T-cell (primary cell): ENCODE measurements at regions not wholly inside any gene's neighbourhood (a gene's known extent, or its start where the extent isn't known, plus 50 kb on each side); places are given as distances from the start of the nearest gene placed in this dataset.

Experiments
- ATAC-seq, 4 experiments: fragments of 200-7000 bp in 3 of 4; fragments of 150-1000 bp in 1 of 4; cut with Tn5 transposase; replicated peaks in 1 of 4; 1 replicate in 3 of 4; 2 replicates in 1 of 4; pipeline ENCODE4 v1.10.0; 2021; ENCODE audit warnings: moderate library complexity in 3 of 4, mild to moderate bottlenecking in 2 of 4, moderate number of reproducible peaks in 1 of 4
- CTCF ChIA-PET, 2 donors: fragments of 300-600 bp; sonication (Branson Sonifier 250); formaldehyde crosslinking; loops; one replicate each; lab custom pipeline; 2022; ENCODE audit warnings: antibody characterized with exemption in 2 of 2; lab: Charles Lee
- POLR2A ChIA-PET, 2 donors: fragments of 300-600 bp; sonication (Branson Sonifier 250); formaldehyde crosslinking; loops; one replicate each; lab custom pipeline; 2022; ENCODE audit warnings: antibody characterized with exemption in 2 of 2; lab: Charles Lee
- DNase-seq, 35 experiments: peaks; one replicate each; pipeline versions ENCODE4 v3.0.0 to v3.0.0-alpha.2; 2013 to 2023
- H3K27ac ChIP-seq: one replicate; pipeline ENCODE4 v1.5.1; 2013; ENCODE audit warnings: low read length
- H3K27me3 ChIP-seq, 2 experiments: replicated peaks in 1 of 2; 1 replicate in 1 of 2; 2 replicates in 1 of 2; pipeline versions ENCODE4 v1.6.1 to v1.7.0; 2013; ENCODE audit warnings: low read length in 1 of 2, mixed read lengths in 1 of 2; ENCODE audit not compliant: control insufficient read depth in 2 of 2, insufficient read depth in 2 of 2; ENCODE audit errors: extremely low read depth in 1 of 2
- H3K36me3 ChIP-seq, 2 donors: 1 replicate in 1 of 2; 2 replicates in 1 of 2; pipeline versions ENCODE4 v1.6.1 to v1.7.0; 2013; ENCODE audit warnings: low read length in 1 of 2; ENCODE audit not compliant: control insufficient read depth in 2 of 2, insufficient read depth in 1 of 2; ENCODE audit errors: extremely low read depth in 1 of 2
- H3K4me1 ChIP-seq, 2 experiments: 1 replicate in 1 of 2; 2 replicates in 1 of 2; pipeline versions ENCODE4 v1.6.1 to v1.7.0; 2013; ENCODE audit warnings: low read length in 2 of 2, mixed read lengths in 1 of 2; ENCODE audit not compliant: insufficient read depth in 2 of 2, control insufficient read depth in 1 of 2; ENCODE audit errors: extremely low read depth in 1 of 2
- H3K4me3 ChIP-seq, 2 donors: 1 replicate in 1 of 2; 2 replicates in 1 of 2; pipeline versions ENCODE4 v1.5.1 to v1.7.0; 2013; ENCODE audit warnings: mild to moderate bottlenecking in 2 of 2, low read length in 1 of 2, moderate library complexity in 1 of 2; ENCODE audit not compliant: control insufficient read depth in 1 of 2; ENCODE audit errors: extremely low read depth in 1 of 2
- H3K9me3 ChIP-seq: 2 replicates; pipeline ENCODE4 v1.7.0; 2013
- H3K27ac Mint-ChIP-seq, 2 donors: one replicate each; pipeline ENCODE4 v1.8.0; 2020 to 2021; ENCODE audit warnings: mild to moderate bottlenecking in 2 of 2, mixed read lengths in 2 of 2
- H3K27me3 Mint-ChIP-seq, 2 donors: one replicate each; pipeline ENCODE4 v1.8.0; 2021 to 2022; ENCODE audit warnings: mixed read lengths in 2 of 2
- H3K36me3 Mint-ChIP-seq: one replicate; pipeline ENCODE4 v1.8.0; 2021; ENCODE audit warnings: mixed read lengths
- H3K4me1 Mint-ChIP-seq, 3 donors: one replicate each; pipeline ENCODE4 v1.8.0; 2020 to 2022; ENCODE audit warnings: mixed read lengths in 3 of 3, mild to moderate bottlenecking in 1 of 3
- H3K4me3 Mint-ChIP-seq, 3 donors: one replicate each; pipeline ENCODE4 v1.8.0; 2020 to 2022; ENCODE audit warnings: mild to moderate bottlenecking in 3 of 3, mixed read lengths in 3 of 3, moderate library complexity in 3 of 3
- H3K9me3 Mint-ChIP-seq, 3 donors: one replicate each; pipeline ENCODE4 v1.8.0; 2020 to 2022; ENCODE audit warnings: mixed read lengths in 3 of 3
- whole genome bisulfite sequencing: methylation state at CpG from one replicate; pipeline ENCODE4 v1.1.5; 2013; ENCODE audit warnings: missing lambda C conversion rate; ENCODE audit not compliant: insufficient coverage; 5-methylcytosine and 5-hydroxymethylcytosine counted together

DNA sequence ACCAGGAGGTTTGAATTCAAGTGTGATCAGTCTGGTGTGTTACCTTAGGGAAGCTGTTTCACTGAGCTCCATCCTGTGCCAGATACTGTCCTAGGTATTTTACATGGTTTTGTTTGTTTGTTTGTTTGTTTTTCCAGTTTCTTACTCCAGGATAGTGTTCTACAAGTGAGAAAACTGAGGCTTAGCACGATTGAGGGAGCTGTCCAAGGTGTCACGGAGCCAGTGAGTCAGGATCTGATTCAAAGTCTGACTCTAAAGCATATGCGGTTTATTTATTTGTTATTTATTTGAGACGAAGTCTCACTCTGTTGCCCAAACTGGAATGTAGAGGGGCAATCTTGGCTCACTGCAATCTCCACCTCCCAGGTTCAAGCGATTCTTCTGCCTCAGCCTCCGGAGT is 79.7 kb upstream of the GNG2 start:
- H3K9me3 ChIP-seq, result no peaks in the 10 kb centered on the region
- peaks cover 14 to 32% of the 10 kb centered on the region in 2 donors for H3K27me3 Mint-ChIP-seq
- H3K27me3 ChIP-seq, result peaks cover 0 to 5% of the 10 kb centered on the region in 2 experiments
- no peak for ATAC-seq
- H3K4me1 Mint-ChIP-seq, result peaks cover 22 to 32% (median 24%) of the 10 kb centered on the region in 3 donors
- H3K36me3 ChIP-seq, result no peaks in the 10 kb centered on the region
- peaks cover 8 to 10% of the 10 kb centered on the region in 2 experiments for H3K4me1 ChIP-seq
- peaks cover 1 to 4% (median 2%) of the 10 kb centered on the region in 3 donors for H3K9me3 Mint-ChIP-seq
- no peak overlapping the region for H3K4me3 Mint-ChIP-seq
- no peaks in the 10 kb centered on the region for H3K36me3 Mint-ChIP-seq
- H3K4me3 ChIP-seq, result no peak overlapping the region
- no peak overlapping the region for H3K27ac ChIP-seq
- H3K27ac Mint-ChIP-seq, result no peak overlapping the region
- ChIA-PET POLR2A (no interaction called here), CTCF (interaction anchor here (0.6 to 3.3 kb wide), 13 partner anchors 84 to 498 kb away, joined by 3 to 15 read pairs (median 3); no protein-coding TSS in a partner anchor)
- DNase-seq, result no peak
- no CpG with 5 or more reads among the region's 6 CpGs for WGBS

DNA sequence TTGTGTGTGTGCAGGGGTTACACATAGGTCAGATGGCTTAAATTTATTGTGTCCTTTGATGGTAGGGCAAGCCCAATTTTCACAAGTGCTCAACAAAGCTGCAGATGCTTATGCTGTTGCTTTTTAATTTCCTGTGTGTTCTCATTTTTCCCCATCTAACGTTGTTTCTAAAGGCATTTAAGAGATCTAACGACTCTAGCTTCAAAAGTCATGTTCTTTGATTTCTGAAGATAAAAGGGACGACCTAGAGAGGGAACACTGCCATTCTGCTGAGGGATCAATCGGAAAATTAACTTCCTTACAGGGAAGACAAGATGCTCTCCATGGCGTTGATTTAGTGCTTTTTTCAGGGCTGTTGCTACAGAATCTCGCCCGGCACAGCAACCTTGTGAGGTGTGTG is 79.0 kb upstream of the GNG2 start:
- Mint-ChIP-seq H3K4me3 (peak overlapping the region in 1 of 3 donors; percentile 24), H3K27ac (peak overlapping the region; percentile 11 to 23), H3K4me1 (peaks cover 19 to 27% (median 21%) of the 10 kb centered on the region in 3 donors), H3K9me3 (peaks cover 7 to 8% (median 7%) of the 10 kb centered on the region in 3 donors), H3K27me3 (peaks cover 10 to 32% of the 10 kb centered on the region in 2 donors), H3K36me3 (no peaks in the 10 kb centered on the region)
- no peak for DNase-seq
- Histone ChIP-seq H3K36me3 (no peaks in the 10 kb centered on the region), H3K9me3 (no peaks in the 10 kb centered on the region), H3K27me3 (no peaks in the 10 kb centered on the region), H3K4me3 (no peak overlapping the region), H3K4me1 (peaks cover 8 to 10% of the 10 kb centered on the region in 2 experiments), H3K27ac (no peak overlapping the region)
- ChIA-PET POLR2A (no interaction called here), CTCF (interaction anchor here (0.6 to 3.3 kb wide), 6 partner anchors 86 to 498 kb away, joined by 3 to 15 read pairs (median 4); no protein-coding TSS in a partner anchor)
- peak in 1 of 4 experiments; percentile 57 for ATAC-seq
- WGBS, result 21% methylated on average over 2 of the region's 7 CpGs

DNA sequence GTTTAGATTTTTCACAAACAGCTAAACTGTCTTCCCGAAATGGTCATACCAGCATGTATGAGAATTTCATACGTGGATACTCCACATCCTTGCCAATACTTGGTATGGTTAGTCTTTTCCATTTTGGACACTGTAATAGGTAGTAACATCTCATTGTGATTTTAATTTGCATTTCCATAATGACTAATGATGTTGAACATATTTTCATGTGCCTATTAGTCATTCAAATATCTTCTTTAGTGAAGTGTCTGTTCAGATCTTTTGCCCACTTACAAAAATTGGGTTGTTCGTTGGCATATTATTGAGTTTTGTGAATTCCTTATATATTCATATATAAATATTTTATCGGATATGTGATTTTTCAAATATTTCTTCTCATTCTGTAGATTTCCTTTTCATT is 78.0 kb upstream of the GNG2 start:
- WGBS, result no CpG with 5 or more reads among the region's 4 CpGs
- Histone ChIP-seq H3K27ac (no peak overlapping the region), H3K27me3 (peaks cover 0 to 4% of the 10 kb centered on the region in 2 experiments), H3K4me3 (no peak overlapping the region), H3K4me1 (peaks cover 8 to 10% of the 10 kb centered on the region in 2 experiments), H3K36me3 (no peaks in the 10 kb centered on the region), H3K9me3 (no peaks in the 10 kb centered on the region)
- peaks cover 18 to 24% (median 20%) of the 10 kb centered on the region in 3 donors for H3K4me1 Mint-ChIP-seq
- ChIA-PET POLR2A (no interaction called here), CTCF (interaction anchor here (0.8 to 1.4 kb wide), 2 partner anchors 112 to 196 kb away, joined by 3 to 4 read pairs; no protein-coding TSS in a partner anchor)
- DNase-seq, result no peak
- no peaks in the 10 kb centered on the region for H3K36me3 Mint-ChIP-seq
- no peak overlapping the region for H3K27ac Mint-ChIP-seq
- ATAC-seq, result no peak
- H3K4me3 Mint-ChIP-seq, result no peak overlapping the region
- peaks cover 9 to 34% of the 10 kb centered on the region in 2 donors for H3K27me3 Mint-ChIP-seq
- peaks cover 12 to 16% (median 12%) of the 10 kb centered on the region in 3 donors for H3K9me3 Mint-ChIP-seq

DNA sequence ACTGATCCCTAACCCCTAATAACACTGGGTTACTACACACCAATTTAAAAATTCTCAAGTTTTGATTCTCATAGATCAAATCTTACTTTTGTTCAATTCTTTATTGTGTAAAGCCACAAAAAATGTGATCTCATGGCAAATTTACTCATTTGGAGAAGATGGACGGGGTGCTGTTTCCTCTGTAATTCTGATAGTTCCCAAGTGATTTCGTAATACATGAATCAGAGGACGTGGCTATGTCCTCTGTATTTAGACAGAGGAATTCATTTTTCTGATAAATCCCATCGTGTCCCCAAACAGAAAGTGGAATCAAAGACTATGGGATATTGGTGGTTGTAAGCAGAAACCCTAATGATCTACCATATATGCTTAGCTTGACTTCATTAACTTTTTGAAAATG is 76.6 kb upstream of the GNG2 start:
- Mint-ChIP-seq H3K27me3 (peaks cover 9 to 31% of the 10 kb centered on the region in 2 donors), H3K27ac (no peak overlapping the region), H3K4me1 (peaks cover 18 to 24% (median 20%) of the 10 kb centered on the region in 3 donors), H3K4me3 (no peak overlapping the region), H3K36me3 (no peaks in the 10 kb centered on the region), H3K9me3 (peaks cover 12 to 16% (median 12%) of the 10 kb centered on the region in 3 donors)
- Histone ChIP-seq H3K36me3 (no peaks in the 10 kb centered on the region), H3K27ac (no peak overlapping the region), H3K4me1 (peaks cover 8 to 10% of the 10 kb centered on the region in 2 experiments), H3K4me3 (no peak overlapping the region), H3K9me3 (no peaks in the 10 kb centered on the region), H3K27me3 (peaks cover 0 to 6% of the 10 kb centered on the region in 2 experiments)
- CTCF ChIA-PET, result no interaction called here
- POLR2A ChIA-PET, result no interaction called here
- DNase-seq (no peak), ATAC-seq (no peak)
- WGBS, result no CpG with 5 or more reads among the region's 4 CpGs

DNA sequence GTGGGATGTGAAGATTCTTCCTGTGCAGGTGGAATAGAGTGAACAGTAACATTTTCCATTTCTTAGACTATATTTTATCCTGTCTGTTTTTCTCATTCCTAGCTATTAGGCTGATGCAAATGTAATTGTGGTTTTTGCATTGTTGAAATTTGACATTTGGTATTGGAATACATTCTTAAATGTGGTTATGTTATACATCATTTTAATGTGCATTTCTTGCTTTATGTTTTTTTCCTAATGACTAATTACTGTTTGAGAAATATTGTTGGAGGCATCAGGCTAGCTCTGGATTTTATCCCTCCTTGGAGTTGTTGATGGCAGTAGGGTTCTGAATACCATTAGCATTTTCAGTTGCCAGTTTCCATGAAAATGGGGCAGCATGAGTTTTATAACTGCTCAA is 75.9 kb upstream of the GNG2 start:
- CTCF ChIA-PET, result interaction anchor here (0.5 to 0.6 kb wide), 2 partner anchors 649 to 820 kb away, joined by 4 to 5 read pairs; no protein-coding TSS in a partner anchor
- POLR2A ChIA-PET, result interaction anchor here in 1 of 2 donors (0.5 kb wide), 1 partner anchor 115 kb away, joined by 3 read pairs; no protein-coding TSS in a partner anchor
- no peak overlapping the region for H3K4me3 ChIP-seq
- no peaks in the 10 kb centered on the region for H3K9me3 ChIP-seq
- Mint-ChIP-seq H3K36me3 (no peaks in the 10 kb centered on the region), H3K4me3 (no peak overlapping the region), H3K27me3 (peaks cover 12 to 36% of the 10 kb centered on the region in 2 donors), H3K4me1 (peaks cover 18 to 23% (median 20%) of the 10 kb centered on the region in 3 donors), H3K27ac (no peak overlapping the region), H3K9me3 (peaks cover 12 to 16% (median 12%) of the 10 kb centered on the region in 3 donors)
- H3K36me3 ChIP-seq, result no peaks in the 10 kb centered on the region
- ATAC-seq (no peak), DNase-seq (no peak)
- H3K27me3 ChIP-seq, result peaks cover 0 to 6% of the 10 kb centered on the region in 2 experiments
- no peak overlapping the region for H3K27ac ChIP-seq
- H3K4me1 ChIP-seq, result peaks cover 8 to 10% of the 10 kb centered on the region in 2 experiments

DNA sequence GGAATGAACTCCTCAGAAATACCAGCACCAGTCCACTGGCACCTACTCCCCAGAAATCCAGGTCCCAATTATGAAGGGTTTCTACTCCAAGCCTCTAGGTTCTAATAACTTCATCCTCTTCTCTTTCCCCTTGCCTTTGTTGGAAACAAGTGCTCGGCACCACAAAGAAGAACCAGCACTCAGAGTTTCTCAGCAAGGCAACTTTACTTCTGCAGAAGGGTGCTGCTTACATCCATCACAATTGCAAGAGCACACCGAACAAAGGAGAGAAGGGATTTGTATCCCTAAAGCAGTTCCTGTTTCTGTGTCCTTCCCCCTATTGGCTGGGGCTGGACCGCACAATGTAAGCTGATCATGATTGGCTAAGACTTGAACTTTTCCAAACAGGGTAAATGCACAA is 74.2 kb upstream of the GNG2 start:
- Mint-ChIP-seq H3K9me3 (peaks cover 12 to 16% (median 12%) of the 10 kb centered on the region in 3 donors), H3K4me3 (no peak overlapping the region), H3K4me1 (peaks cover 7 to 8% (median 8%) of the 10 kb centered on the region in 3 donors), H3K36me3 (no peaks in the 10 kb centered on the region), H3K27me3 (peaks cover 19 to 43% of the 10 kb centered on the region in 2 donors), H3K27ac (no peak overlapping the region)
- Histone ChIP-seq H3K36me3 (no peaks in the 10 kb centered on the region), H3K4me3 (no peak overlapping the region), H3K27me3 (peaks cover 0 to 6% of the 10 kb centered on the region in 2 experiments), H3K27ac (no peak overlapping the region), H3K9me3 (no peaks in the 10 kb centered on the region), H3K4me1 (peaks cover 0 to 3% of the 10 kb centered on the region in 2 experiments)
- ChIA-PET CTCF (no interaction called here), POLR2A (no interaction called here)
- ATAC-seq, result no peak
- DNase-seq, result no peak
- 95% methylated on average over 3 of the region's 3 CpGs for WGBS
